OCI-LY1 (cell line): ENCODE measurements at regions not wholly inside any gene's neighbourhood (a gene's known extent, or its start where the extent isn't known, plus 50 kb on each side); places are given as distances from the start of the nearest gene placed in this dataset.

Experiments
- H2AFZ ChIP-seq: fragments of 200-600 bp; sonication (generic), shearing (Covaris generic); 2 replicates; pipeline ENCODE4 v1.6.0; 2014; ENCODE audit warnings: antibody characterized with exemption, mild to moderate bottlenecking, low read length
- H3F3A ChIP-seq: fragments of 200-600 bp; sonication (generic), shearing (Covaris generic); 2 replicates; pipeline ENCODE4 v1.6.0; 2014; ENCODE audit warnings: mild to moderate bottlenecking, antibody characterized with exemption, low read length, moderate library complexity; ENCODE audit not compliant: insufficient read depth
- H3K27ac ChIP-seq: fragments of 200-600 bp; sonication (generic); 2 replicates; pipeline ENCODE4 v1.5.1; 2014; ENCODE audit warnings: low read length, mixed run types, mild to moderate bottlenecking, low read depth; ENCODE audit not compliant: poor library complexity, severe bottlenecking
- H3K27me3 ChIP-seq: fragments of 200-600 bp; sonication (generic); 2 replicates; pipeline ENCODE4 v1.6.0; 2014; ENCODE audit warnings: antibody characterized with exemption, mild to moderate bottlenecking, low read length, moderate library complexity; ENCODE audit not compliant: insufficient read depth
- H3K36me3 ChIP-seq: fragments of 200-600 bp; sonication (generic); 2 replicates; pipeline ENCODE4 v1.6.1; 2014; ENCODE audit warnings: mild to moderate bottlenecking, antibody characterized with exemption, low read length, moderate library complexity, mixed read lengths; ENCODE audit not compliant: insufficient read depth
- H3K4me1 ChIP-seq: fragments of 200-600 bp; sonication (generic); 2 replicates; pipeline ENCODE4 v1.5.1; 2014; ENCODE audit warnings: mild to moderate bottlenecking, low read length, moderate library complexity; ENCODE audit not compliant: insufficient read depth, severe bottlenecking
- H3K4me2 ChIP-seq: fragments of 200-600 bp; sonication (generic), shearing (Covaris generic); 2 replicates; pipeline ENCODE4 v1.6.1; 2014; ENCODE audit warnings: low read length
- H3K4me3 ChIP-seq: fragments of 200-600 bp; sonication (generic); 2 replicates; pipeline ENCODE4 v1.5.1; 2014; ENCODE audit warnings: low read length, low read depth, mild to moderate bottlenecking, mixed read lengths; ENCODE audit not compliant: poor library complexity, severe bottlenecking
- H3K79me2 ChIP-seq: fragments of 200-600 bp; shearing (Covaris generic); 2 replicates; pipeline ENCODE4 v1.6.1; 2016; ENCODE audit warnings: mixed run types, low read length, mixed read lengths; ENCODE audit not compliant: insufficient read depth
- H3K9ac ChIP-seq: fragments of 200-600 bp; sonication (generic), shearing (Covaris generic); 2 replicates; pipeline ENCODE4 v1.6.1; 2014; ENCODE audit warnings: mild to moderate bottlenecking, low read length, mixed read lengths
- H3K9me2 ChIP-seq: fragments of 200-600 bp; sonication (generic), shearing (Covaris generic); 2 replicates; pipeline ENCODE4 v1.6.1; 2014; ENCODE audit warnings: low read depth, mild to moderate bottlenecking, low read length, mixed read lengths
- H3K9me3 ChIP-seq: fragments of 200-600 bp; shearing (Covaris generic); 2 replicates; pipeline ENCODE4 v1.6.1; 2014; ENCODE audit warnings: low read length, mixed read lengths
- H4K20me1 ChIP-seq: fragments of 200-600 bp; sonication (generic), shearing (Covaris generic); 2 replicates; pipeline ENCODE4 v1.6.0; 2016; ENCODE audit warnings: mild to moderate bottlenecking, low read length; ENCODE audit not compliant: insufficient read depth
- CTCF ChIP-seq: fragments of 200-600 bp; sonication (generic), shearing (Covaris generic); IDR thresholded peaks from 2 replicates; pipeline ENCODE4 v1.5.1; 2017; ENCODE audit warnings: mild to moderate bottlenecking, antibody characterized with exemption, low read length, moderate library complexity, mixed read lengths
- EZH2 ChIP-seq: fragments of 200-600 bp; sonication (generic), shearing (Covaris generic); IDR thresholded peaks from 2 replicates; pipeline ENCODE4 v1.8.0; 2017; ENCODE audit warnings: borderline replicate concordance, mixed run types, mild to moderate bottlenecking, antibody characterized with exemption, low read length, moderate library complexity, mixed read lengths

GRCh38 chr3:160163229-160163878 is 61.9 kb upstream of the C3orf80 start:
- H3K36me3 ChIP-seq, result no peaks in the 10 kb centered on the region
- no peaks in the 10 kb centered on the region for H3K27me3 ChIP-seq
- H3K9ac ChIP-seq, result no peak overlapping the region
- H3K4me3 ChIP-seq, result no peak overlapping the region
- H3K27ac ChIP-seq, result no peak overlapping the region
- H3K79me2 ChIP-seq, result no peaks in the 10 kb centered on the region
- no peaks in the 10 kb centered on the region for H3K4me1 ChIP-seq
- H3K4me2 ChIP-seq, result no peak overlapping the region
- H4K20me1 ChIP-seq, result no peaks in the 10 kb centered on the region
- H3K9me3 ChIP-seq, result no peaks in the 10 kb centered on the region
- H3K9me2 ChIP-seq, result no peaks in the 10 kb centered on the region
- TF ChIP-seq CTCF (peak; percentile 70), EZH2 (no peak)
- H3F3A ChIP-seq, result no peaks in the 10 kb centered on the region
- no peak overlapping the region for H2AFZ ChIP-seq

- Histone ChIP-seq H3K27me3 (no peaks in the 10 kb centered on the region), H2AFZ (no peak overlapping the region), H3F3A (no peaks in the 10 kb centered on the region), H4K20me1 (no peaks in the 10 kb centered on the region), H3K79me2 (no peaks in the 10 kb centered on the region), H3K4me2 (no peak overlapping the region), H3K9ac (no peak overlapping the region), H3K4me3 (no peak overlapping the region), H3K36me3 (no peaks in the 10 kb centered on the region), H3K9me2 (no peaks in the 10 kb centered on the region), H3K27ac (no peak overlapping the region), H3K4me1 (no peaks in the 10 kb centered on the region), H3K9me3 (no peaks in the 10 kb centered on the region)
- TF ChIP-seq EZH2 (no peak), CTCF (no peak)
These were observed 57.0 kb upstream of the C3orf80 start for GRCh38 chr3:160168246-160168645.

GRCh38 chr3:160169139-160169976 is 55.9 kb upstream of the C3orf80 start:
- H3K9me3 ChIP-seq, result no peaks in the 10 kb centered on the region
- no peak overlapping the region for H2AFZ ChIP-seq
- H3F3A ChIP-seq, result no peaks in the 10 kb centered on the region
- no peaks in the 10 kb centered on the region for H3K79me2 ChIP-seq
- H3K36me3 ChIP-seq, result no peaks in the 10 kb centered on the region
- no peaks in the 10 kb centered on the region for H3K27me3 ChIP-seq
- no peaks in the 10 kb centered on the region for H4K20me1 ChIP-seq
- no peaks in the 10 kb centered on the region for H3K9me2 ChIP-seq
- H3K4me2 ChIP-seq, result no peak overlapping the region
- H3K4me1 ChIP-seq, result no peaks in the 10 kb centered on the region
- no peak overlapping the region for H3K27ac ChIP-seq
- TF ChIP-seq EZH2 (no peak), CTCF (no peak)
- H3K9ac ChIP-seq, result no peak overlapping the region
- no peak overlapping the region for H3K4me3 ChIP-seq
